HG02981 (cell line): ENCODE measurements at regions not wholly inside any gene's neighbourhood (a gene's known extent, or its start where the extent isn't known, plus 50 kb on each side); places are given as distances from the start of the nearest gene placed in this dataset.
A peak's percentile ranks its signal among the peaks of the same experiment; 100 is the strongest.

ENCODE experiments used
- ATAC-seq: cut with Tn5 transposase; IDR thresholded peaks from one replicate; pipeline ENCODE4 v1.9.1; 2021; ENCODE audit warnings: mild to moderate bottlenecking, moderate library complexity; ENCODE audit not compliant: unreplicated experiment

GRCh38 chr4:144302704-144303536, 162.4 kb upstream of the GYPA start:
- ATAC-seq, result no peak

DNA sequence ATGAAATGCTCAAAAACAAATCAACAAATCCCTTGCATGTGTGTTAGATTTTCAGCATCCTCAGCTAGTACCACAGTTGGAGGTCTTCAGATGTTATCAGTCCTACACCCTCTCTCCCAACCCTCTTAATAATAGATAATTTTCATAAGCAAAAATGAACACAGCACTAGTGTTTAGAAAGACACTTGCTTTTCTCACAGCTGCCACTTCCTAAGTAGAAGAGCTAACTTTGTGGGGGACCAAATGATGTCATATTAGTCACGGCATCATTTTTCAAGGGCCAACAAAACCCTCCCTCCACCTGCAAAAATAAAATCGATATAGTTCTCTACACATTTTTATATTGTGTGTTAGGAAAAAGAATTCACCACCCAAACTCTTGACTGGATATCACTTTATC, 163.5 kb upstream of the GYPA start:
- ATAC-seq, result no peak

DNA sequence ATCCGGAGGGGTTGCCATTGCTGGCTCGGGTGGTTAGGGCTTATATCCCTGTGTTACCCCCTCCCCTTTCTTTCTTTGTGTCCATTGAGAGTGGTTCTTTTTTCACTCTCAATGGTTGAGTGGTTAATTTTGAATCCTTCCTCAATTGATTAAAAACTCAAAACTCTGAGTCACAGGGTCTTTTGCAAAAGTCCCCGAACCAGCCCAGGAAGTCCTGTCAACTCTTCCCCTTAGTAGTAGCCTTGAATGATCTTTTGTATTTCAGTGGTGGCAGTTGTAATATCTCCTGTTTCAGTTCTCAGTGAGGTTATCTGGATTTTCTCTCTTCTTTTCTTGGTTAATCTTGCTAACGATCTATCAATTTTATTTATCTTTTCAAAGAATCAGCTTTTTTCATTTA, 170.0 kb upstream of the GYPA start:
- no peak for ATAC-seq

DNA sequence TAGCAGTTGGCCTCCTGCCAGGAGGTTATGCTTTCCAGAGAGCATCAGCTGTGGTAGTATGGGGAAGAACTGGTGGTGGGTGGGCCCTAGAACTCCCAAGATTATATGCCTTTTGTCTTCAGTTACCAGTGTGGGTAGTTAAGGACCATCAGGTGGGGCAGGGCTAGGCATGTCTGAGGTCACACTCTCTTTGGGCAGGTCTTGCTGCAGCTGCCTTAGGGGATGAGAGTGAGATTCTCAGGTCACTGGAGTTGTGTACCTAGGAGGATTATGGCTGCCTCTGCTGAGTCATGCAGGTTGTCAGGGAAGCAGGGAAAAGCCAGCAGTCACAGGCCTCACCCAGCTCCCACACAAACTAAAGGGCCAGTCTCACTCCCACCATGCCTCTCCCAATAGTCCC, 172.9 kb upstream of the GYPA start:
- ATAC-seq, result no peak

DNA sequence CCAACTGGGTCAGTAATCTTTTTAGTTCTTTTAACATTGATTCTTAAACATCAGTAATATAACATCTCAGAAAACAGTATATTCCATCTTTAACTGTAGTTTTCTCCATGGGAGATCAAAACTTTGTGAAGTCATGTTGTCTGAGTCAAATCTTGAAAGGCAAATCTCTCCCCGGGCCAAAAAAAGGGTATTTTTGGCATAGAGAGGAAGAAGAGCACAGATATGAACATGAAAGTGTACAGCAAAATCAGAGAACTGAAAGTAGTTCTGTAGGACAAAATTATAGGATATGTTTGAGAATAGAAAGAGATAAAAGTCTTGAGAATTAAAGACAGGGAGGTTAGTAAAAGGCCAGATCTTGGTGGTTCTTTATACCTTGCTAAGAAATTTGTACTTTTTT, 176.4 kb upstream of the GYPA start:
- ATAC-seq, result peak; percentile 75

GRCh38 chr4:144318797-144319196, 178.3 kb upstream of the GYPA start:
- no peak for ATAC-seq

DNA sequence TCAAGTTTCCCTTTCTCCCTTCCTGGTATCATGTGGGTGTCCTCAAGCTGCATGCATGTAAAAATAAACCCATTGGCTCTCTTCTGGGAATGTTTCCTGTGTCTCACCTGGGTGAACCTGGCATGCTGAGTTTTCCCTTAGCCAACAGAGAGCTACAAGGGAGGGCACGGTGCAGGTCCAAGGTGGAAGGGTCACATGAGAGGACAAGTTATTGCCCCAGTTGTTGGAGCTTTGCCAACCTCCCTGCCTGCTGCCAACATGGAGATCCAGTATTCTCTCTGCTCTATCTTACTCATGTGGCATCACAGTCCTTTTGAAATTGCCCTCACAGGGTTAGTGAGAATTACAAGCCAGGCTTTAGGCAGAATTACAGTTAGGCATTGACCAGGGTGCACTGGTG, 196.1 kb upstream of the GYPA start:
- ATAC-seq, result no peak

GRCh38 chr4:144338148-144338547, 197.6 kb upstream of the GYPA start:
- peak; percentile 72 for ATAC-seq

DNA sequence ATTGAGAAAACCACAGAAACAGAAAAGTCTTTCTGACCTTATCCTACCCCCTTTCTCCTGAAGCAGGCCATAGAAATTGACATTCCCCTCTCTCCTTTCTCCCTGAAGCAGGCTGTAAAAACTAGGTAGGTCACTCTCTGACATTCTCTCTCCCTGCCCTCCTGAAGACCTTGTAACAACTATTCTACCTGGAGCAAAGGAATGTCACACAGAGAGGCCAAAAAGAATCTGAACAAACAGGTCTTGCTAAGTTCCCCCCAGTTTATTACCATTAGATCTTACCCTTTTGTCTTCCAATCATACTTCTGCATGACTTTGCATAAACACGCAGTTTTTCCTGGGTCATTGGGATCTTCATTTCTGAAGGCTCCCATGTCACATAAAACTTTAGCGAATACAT, 198.3 kb upstream of the GYPA start:
- ATAC-seq, result no peak

DNA sequence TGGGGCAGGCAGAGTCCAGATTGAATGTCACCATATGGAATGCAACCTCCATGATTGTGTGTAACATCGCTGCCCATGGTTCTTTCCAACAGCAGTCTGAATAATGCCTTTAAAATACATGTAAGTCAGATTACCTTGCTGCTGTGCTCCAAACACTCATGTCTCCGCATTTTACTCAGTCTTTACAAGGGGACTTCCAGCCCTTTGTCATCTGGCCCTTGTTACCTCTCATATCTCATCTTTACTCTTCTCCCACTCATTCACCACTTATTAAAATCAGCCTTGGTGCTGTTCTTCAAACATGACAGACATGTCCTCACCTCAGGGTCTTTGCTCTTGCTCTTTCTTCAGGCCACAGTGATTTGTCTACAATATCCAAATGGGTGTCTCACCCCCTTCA, 200.4 kb upstream of the GYPA start:
- ATAC-seq, result no peak

DNA sequence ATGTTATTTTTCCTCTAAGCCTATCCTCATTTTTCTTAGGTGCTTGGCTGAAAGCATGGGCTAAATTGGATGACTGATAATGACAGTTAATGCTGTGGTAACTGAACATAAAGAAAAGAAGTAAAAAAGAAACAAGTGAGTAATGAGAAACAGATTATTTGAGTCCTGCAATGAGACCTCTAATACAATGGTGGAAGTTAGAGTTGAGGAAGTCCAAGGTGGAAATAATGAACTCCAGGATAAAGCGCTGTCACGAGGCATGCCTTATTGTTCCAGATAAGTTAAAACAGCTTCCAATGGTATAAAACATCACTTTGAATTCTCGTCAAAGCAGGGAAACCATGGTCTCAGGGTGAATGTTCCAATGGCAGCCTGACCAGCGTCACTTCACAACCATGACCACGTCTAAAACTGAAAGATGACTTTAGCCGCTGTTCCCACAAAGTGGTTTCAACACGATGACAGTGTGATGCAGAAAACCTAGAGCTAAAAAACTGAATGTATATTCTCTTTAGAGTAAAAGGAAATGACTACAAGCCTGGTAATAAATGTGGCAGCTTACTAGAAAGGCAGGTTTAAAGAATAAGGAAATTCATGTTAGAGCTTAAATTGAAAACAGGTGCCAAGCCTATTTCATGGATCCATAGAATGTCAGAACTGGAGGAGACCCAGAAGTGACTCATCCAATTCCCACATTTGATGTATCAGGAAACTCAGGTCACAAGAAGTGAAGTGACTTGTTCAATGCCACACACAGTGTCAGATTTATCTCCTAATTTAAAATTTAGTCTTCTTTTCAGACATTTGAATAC, 202.6 kb upstream of the GYPA start:
- ATAC-seq, result peak; percentile 40

DNA sequence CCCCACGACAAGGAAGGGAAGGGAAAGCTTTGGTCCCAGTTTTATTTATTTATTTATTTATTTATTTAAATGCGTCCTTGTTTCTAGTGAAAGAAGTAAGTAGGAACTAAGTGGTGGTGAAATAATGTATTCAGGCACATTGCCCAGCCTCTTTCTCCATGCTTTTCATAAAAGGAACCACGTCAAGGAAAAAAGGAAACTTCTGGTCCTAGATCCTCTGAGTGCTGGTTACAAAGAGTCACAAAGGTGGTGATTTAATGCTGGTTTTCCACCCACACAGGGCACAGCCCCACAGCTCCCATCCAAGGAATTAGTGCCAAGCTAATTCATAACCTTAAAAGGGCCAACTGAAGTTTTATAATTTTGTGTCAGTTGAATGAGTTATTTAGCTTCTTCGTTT, 206.6 kb upstream of the GYPA start:
- no peak for ATAC-seq

GRCh38 chr4:144350706-144351105, 210.2 kb upstream of the GYPA start:
- ATAC-seq, result no peak

GRCh38 chr4:144351306-144351705, 210.8 kb upstream of the GYPA start:
- ATAC-seq, result no peak

- ATAC-seq, result no peak
These were observed 212.8 kb upstream of the GYPA start for GRCh38 chr4:144353292-144353691.

- peak; percentile 97 for ATAC-seq
These were observed 215.6 kb upstream of the GYPA start for GRCh38 chr4:144355811-144356757.

DNA sequence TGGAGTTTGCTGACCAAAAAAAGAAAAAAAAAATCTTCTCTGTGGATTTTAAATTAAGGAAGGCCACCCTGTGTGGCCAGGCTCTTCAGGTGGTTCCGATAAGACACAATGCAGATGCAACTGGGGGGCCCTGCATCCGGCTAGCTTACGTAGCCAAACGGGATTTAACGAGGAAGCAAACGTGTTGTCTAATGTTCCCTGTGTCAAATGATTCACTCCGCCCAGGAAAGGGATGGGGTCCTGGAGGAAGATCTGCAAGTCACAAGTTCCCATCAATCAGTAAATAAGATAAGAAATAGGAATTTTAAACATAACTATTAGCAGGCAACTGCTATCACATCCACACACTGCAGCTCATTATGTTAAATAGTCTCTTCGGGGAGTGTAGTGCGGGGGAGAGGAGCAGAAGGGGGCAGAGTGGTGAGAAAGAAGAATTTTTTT, 216.4 kb upstream of the GYPA start:
- ATAC-seq, result no peak

GRCh38 chr4:144357975-144358374, 217.5 kb upstream of the GYPA start:
- peak; percentile 44 for ATAC-seq

GRCh38 chr4:144360146-144360793, 219.8 kb upstream of the GYPA start:
- no peak for ATAC-seq

DNA sequence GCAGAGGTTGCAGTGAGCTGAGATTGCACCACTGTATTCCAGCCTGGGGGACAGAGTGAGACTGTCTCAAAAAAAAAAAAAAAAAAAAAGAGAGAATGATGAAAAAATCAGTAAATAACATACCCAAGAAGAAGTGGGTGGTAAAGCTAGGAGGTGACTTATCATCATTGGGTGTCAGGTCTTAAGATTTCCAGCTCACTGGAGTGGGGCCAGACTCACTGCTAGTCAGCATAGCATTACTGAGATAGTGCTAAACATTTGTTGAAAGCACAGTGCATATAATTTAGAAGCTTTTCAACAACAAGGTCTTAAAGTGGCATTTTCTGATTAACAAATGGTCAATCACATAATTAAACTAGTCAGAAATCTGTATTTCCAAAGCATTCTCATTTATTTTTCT, 221.8 kb upstream of the GYPA start:
- ATAC-seq, result no peak

- no peak for ATAC-seq
These were observed 223.4 kb upstream of the GYPA start for GRCh38 chr4:144363890-144364289.
